GM23338 (cell line): ENCODE measurements at regions not wholly inside any gene's neighbourhood (a gene's known extent, or its start where the extent isn't known, plus 50 kb on each side); places are given as distances from the start of the nearest gene placed in this dataset.

Experiments
- ATAC-seq: fragments of 200-7000 bp; cut with Tn5 transposase; 3 replicates; pipeline ENCODE4 v1.9.1; 2020
- DNase-seq: peaks from one replicate; pipeline ENCODE4 v3.0.0-alpha.2; 2015; ENCODE audit warnings: low spot score
- H2AFZ ChIP-seq: fragments of 200-600 bp; sonication (generic); 2 replicates; pipeline ENCODE4 v1.8.0; 2016; ENCODE audit warnings: antibody characterized with exemption, mild to moderate bottlenecking, moderate library complexity
- H3F3A ChIP-seq: fragments of 200-600 bp; sonication (generic); replicated peaks from 2 replicates; pipeline ENCODE4 v1.8.0; 2017; ENCODE audit warnings: antibody characterized with exemption, mixed run types, low read depth
- H3K27ac ChIP-seq: fragments of 200-600 bp; sonication (generic); 2 replicates; pipeline ENCODE4 v1.6.1; 2016; ENCODE audit warnings: low read depth
- H3K27me3 ChIP-seq: fragments of 200-600 bp; sonication (generic); 2 replicates; pipeline ENCODE4 v1.8.0; 2016; ENCODE audit warnings: mild to moderate bottlenecking, mixed run types, moderate library complexity; ENCODE audit not compliant: insufficient read depth
- H3K36me3 ChIP-seq: fragments of 200-600 bp; sonication (generic); 2 replicates; pipeline ENCODE4 v1.8.0; 2016; ENCODE audit warnings: mild to moderate bottlenecking; ENCODE audit not compliant: insufficient read depth
- H3K4me1 ChIP-seq: fragments of 200-600 bp; sonication (generic); 2 replicates; pipeline ENCODE4 v1.8.0; 2016; ENCODE audit warnings: mild to moderate bottlenecking, moderate library complexity; ENCODE audit not compliant: insufficient read depth
- H3K4me2 ChIP-seq: fragments of 200-600 bp; sonication (generic); 2 replicates; pipeline ENCODE4 v1.7.1; 2017; ENCODE audit warnings: mixed run types
- H3K4me3 ChIP-seq: fragments of 200-600 bp; sonication (generic); 2 replicates; pipeline ENCODE4 v1.6.1; 2016; ENCODE audit warnings: mixed run types
- H3K79me2 ChIP-seq: fragments of 200-600 bp; sonication (generic); replicated peaks from 2 replicates; pipeline ENCODE4 v1.8.0; 2017; ENCODE audit warnings: mild to moderate bottlenecking; ENCODE audit not compliant: insufficient read depth
- H3K9me2 ChIP-seq: fragments of 200-600 bp; sonication (generic); 2 replicates; pipeline ENCODE4 v1.8.0; 2017; ENCODE audit not compliant: insufficient read depth
- H4K20me1 ChIP-seq: fragments of 200-600 bp; sonication (generic); replicated peaks from 2 replicates; pipeline ENCODE4 v1.8.0; 2017; ENCODE audit warnings: mild to moderate bottlenecking; ENCODE audit not compliant: insufficient read depth
- H3K27ac Mint-ChIP-seq: 2 replicates; pipeline ENCODE4 v1.8.0; 2020; ENCODE audit warnings: inconsistent platforms, mild to moderate bottlenecking, moderate library complexity, mixed read lengths
- H3K27me3 Mint-ChIP-seq: 3 replicates; pipeline ENCODE4 v1.8.0; 2022; ENCODE audit warnings: low read depth, mild to moderate bottlenecking, moderate library complexity, mixed read lengths, inconsistent platforms; ENCODE audit not compliant: insufficient read depth, poor library complexity
- H3K36me3 Mint-ChIP-seq: 3 replicates; pipeline ENCODE4 v1.8.0; 2021; ENCODE audit warnings: low read depth, mild to moderate bottlenecking, inconsistent platforms, moderate library complexity, mixed read lengths
- H3K4me1 Mint-ChIP-seq: 3 replicates; pipeline ENCODE4 v1.8.0; 2020; ENCODE audit warnings: mild to moderate bottlenecking, inconsistent platforms, mixed read lengths
- H3K4me3 Mint-ChIP-seq: 3 replicates; pipeline ENCODE4 v1.8.0; 2021; ENCODE audit warnings: moderate library complexity, mild to moderate bottlenecking, inconsistent platforms, mixed read lengths
- H3K9me3 Mint-ChIP-seq: 3 replicates; pipeline ENCODE4 v1.8.0; 2020; ENCODE audit warnings: moderate library complexity, mild to moderate bottlenecking, inconsistent platforms, mixed read lengths
- CREB1 ChIP-seq: fragments of 250-450 bp; sonication (Bioruptor Pico); IDR thresholded peaks from 2 replicates; pipeline ENCODE4 v1.5.0; 2020; ENCODE audit warnings: low read depth, mild to moderate bottlenecking, moderate library complexity
- EZH2 ChIP-seq: fragments of 200-600 bp; sonication (generic); IDR thresholded peaks from one replicate; pipeline ENCODE4 v1.8.0; 2017; ENCODE audit warnings: antibody characterized with exemption, mild to moderate bottlenecking, low read depth; ENCODE audit not compliant: unreplicated experiment
- EZH2phosphoT487 ChIP-seq: fragments of 200-600 bp; sonication (generic); IDR thresholded peaks from one replicate; pipeline ENCODE4 v1.8.1; 2018; ENCODE audit warnings: antibody characterized with exemption; ENCODE audit not compliant: unreplicated experiment
- JUNB ChIP-seq: IDR thresholded peaks from one replicate; pipeline ENCODE4 v1.6.1; 2016; ENCODE audit warnings: antibody characterized with exemption; ENCODE audit not compliant: unreplicated experiment
- NANOG ChIP-seq: IDR thresholded peaks from 2 replicates; pipeline ENCODE4 v1.6.1; 2016; ENCODE audit warnings: antibody characterized with exemption, borderline replicate concordance
- POLR2AphosphoS5 ChIP-seq: IDR thresholded peaks from 2 replicates; pipeline ENCODE4 v1.6.1; 2016; ENCODE audit warnings: antibody characterized with exemption, low read depth
- STAT1 ChIP-seq: IDR thresholded peaks from one replicate; pipeline ENCODE4 v1.6.1; 2016; ENCODE audit warnings: antibody characterized with exemption; ENCODE audit not compliant: unreplicated experiment
- ZNF114 ChIP-seq: fragments of 250-450 bp; sonication (Bioruptor Pico); IDR thresholded peaks from 2 replicates; pipeline ENCODE4 v1.5.0; 2020; ENCODE audit warnings: mild to moderate bottlenecking, moderate library complexity
- ZNF331 ChIP-seq: fragments of 250-450 bp; sonication (Bioruptor Pico); IDR thresholded peaks from 2 replicates; pipeline ENCODE4 v1.5.0; 2020; ENCODE audit warnings: low read depth, mild to moderate bottlenecking, moderate library complexity
- TF ChIP-seq, protein P1 (sequence below): fragments of 250-450 bp; sonication (Bioruptor Pico); IDR thresholded peaks from 2 replicates; pipeline ENCODE4 v1.5.0; 2020; ENCODE audit warnings: mild to moderate bottlenecking, moderate library complexity
- TF ChIP-seq, protein P2 (sequence below), 2 experiments: fragments of 200-600 bp in 1 of 2; sonication (generic) in 1 of 2; conservative IDR thresholded peaks; 2 replicates each; pipeline versions ENCODE4 v1.5.1 to v1.6.1; 2016 to 2017; ENCODE audit warnings: antibody characterized with exemption in 2 of 2, low read depth in 2 of 2, mild to moderate bottlenecking in 2 of 2, moderate library complexity in 1 of 2
- TF ChIP-seq, protein P3 (sequence below): IDR thresholded peaks from 2 replicates; pipeline ENCODE4 v1.6.1; 2016; ENCODE audit warnings: antibody characterized with exemption

DNA sequence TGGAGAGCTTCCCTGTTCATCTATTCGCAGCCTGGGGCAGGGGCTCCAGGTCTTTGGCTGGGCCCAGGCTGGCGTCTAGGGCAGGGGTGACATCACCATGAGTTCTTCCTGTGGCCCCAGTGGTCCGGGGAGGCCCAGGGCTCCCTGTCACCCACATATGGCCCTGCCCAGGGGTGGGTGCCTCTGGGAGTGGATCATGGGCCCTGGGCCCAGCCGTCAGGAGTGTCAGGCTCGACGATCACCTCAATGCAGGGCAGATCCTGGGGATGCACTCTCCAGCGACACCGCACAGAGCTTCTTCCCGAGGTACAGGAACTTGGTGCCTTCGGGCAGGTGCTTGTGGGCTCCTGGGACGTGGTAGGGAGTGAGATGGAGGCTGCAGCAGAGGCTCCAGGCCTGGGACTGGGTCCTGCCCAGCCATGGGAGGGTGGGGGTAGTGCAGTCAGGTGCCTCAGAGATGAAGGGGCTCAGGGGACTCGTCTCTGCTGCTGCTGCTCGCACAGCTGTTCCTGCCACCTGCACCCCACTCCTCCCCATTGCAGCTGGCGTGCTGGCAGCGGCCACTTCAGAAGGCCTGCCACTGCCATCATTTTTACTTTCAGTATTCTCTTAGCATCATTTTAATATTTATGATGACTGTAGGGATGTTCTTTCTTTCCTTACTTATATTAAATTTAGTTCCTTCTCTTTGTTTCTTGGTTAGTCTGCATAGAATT, 196.0 kb upstream of the VRK2 start:
- DNase-seq: no peak
- H4K20me1 ChIP-seq: no peaks in the 10 kb centered on the region
- TF ChIP-seq, protein P1, sequence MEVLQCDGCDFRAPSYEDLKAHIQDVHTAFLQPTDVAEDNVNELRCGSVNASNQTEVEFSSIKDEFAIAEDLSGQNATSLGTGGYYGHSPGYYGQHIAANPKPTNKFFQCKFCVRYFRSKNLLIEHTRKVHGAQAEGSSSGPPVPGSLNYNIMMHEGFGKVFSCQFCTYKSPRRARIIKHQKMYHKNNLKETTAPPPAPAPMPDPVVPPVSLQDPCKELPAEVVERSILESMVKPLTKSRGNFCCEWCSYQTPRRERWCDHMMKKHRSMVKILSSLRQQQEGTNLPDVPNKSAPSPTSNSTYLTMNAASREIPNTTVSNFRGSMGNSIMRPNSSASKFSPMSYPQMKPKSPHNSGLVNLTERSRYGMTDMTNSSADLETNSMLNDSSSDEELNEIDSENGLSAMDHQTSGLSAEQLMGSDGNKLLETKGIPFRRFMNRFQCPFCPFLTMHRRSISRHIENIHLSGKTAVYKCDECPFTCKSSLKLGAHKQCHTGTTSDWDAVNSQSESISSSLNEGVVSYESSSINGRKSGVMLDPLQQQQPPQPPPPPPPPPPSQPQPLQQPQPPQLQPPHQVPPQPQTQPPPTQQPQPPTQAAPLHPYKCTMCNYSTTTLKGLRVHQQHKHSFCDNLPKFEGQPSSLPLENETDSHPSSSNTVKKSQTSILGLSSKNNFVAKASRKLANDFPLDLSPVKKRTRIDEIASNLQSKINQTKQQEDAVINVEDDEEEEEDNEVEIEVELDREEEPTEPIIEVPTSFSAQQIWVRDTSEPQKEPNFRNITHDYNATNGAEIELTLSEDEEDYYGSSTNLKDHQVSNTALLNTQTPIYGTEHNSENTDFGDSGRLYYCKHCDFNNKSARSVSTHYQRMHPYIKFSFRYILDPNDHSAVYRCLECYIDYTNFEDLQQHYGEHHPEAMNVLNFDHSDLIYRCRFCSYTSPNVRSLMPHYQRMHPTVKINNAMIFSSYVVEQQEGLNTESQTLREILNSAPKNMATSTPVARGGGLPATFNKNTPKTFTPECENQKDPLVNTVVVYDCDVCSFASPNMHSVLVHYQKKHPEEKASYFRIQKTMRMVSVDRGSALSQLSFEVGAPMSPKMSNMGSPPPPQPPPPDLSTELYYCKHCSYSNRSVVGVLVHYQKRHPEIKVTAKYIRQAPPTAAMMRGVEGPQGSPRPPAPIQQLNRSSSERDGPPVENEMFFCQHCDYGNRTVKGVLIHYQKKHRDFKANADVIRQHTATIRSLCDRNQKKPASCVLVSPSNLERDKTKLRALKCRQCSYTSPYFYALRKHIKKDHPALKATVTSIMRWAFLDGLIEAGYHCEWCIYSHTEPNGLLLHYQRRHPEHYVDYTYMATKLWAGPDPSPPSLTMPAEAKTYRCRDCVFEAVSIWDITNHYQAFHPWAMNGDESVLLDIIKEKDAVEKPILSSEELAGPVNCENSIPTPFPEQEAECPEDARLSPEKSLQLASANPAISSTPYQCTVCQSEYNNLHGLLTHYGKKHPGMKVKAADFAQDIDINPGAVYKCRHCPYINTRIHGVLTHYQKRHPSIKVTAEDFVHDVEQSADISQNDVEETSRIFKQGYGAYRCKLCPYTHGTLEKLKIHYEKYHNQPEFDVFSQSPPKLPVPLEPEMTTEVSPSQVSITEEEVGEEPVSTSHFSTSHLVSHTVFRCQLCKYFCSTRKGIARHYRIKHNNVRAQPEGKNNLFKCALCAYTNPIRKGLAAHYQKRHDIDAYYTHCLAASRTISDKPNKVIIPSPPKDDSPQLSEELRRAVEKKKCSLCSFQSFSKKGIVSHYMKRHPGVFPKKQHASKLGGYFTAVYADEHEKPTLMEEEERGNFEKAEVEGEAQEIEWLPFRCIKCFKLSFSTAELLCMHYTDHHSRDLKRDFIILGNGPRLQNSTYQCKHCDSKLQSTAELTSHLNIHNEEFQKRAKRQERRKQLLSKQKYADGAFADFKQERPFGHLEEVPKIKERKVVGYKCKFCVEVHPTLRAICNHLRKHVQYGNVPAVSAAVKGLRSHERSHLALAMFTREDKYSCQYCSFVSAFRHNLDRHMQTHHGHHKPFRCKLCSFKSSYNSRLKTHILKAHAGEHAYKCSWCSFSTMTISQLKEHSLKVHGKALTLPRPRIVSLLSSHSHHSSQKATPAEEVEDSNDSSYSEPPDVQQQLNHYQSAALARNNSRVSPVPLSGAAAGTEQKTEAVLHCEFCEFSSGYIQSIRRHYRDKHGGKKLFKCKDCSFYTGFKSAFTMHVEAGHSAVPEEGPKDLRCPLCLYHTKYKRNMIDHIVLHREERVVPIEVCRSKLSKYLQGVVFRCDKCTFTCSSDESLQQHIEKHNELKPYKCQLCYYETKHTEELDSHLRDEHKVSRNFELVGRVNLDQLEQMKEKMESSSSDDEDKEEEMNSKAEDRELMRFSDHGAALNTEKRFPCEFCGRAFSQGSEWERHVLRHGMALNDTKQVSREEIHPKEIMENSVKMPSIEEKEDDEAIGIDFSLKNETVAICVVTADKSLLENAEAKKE (CRISPR knock-in tag): no peak
- TF ChIP-seq CREB1 (CRISPR knock-in tag): no peak
- no peak for TF ChIP-seq EZH2
- TF ChIP-seq NANOG: no peak
- TF ChIP-seq, protein P2, sequence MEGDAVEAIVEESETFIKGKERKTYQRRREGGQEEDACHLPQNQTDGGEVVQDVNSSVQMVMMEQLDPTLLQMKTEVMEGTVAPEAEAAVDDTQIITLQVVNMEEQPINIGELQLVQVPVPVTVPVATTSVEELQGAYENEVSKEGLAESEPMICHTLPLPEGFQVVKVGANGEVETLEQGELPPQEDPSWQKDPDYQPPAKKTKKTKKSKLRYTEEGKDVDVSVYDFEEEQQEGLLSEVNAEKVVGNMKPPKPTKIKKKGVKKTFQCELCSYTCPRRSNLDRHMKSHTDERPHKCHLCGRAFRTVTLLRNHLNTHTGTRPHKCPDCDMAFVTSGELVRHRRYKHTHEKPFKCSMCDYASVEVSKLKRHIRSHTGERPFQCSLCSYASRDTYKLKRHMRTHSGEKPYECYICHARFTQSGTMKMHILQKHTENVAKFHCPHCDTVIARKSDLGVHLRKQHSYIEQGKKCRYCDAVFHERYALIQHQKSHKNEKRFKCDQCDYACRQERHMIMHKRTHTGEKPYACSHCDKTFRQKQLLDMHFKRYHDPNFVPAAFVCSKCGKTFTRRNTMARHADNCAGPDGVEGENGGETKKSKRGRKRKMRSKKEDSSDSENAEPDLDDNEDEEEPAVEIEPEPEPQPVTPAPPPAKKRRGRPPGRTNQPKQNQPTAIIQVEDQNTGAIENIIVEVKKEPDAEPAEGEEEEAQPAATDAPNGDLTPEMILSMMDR (conservative IDR thresholded peaks at IDR 0.05; ENCODE audit: low read depth in 2 of 2): no peak
- no peak for TF ChIP-seq ZNF114
- TF ChIP-seq STAT1: no peak
- TF ChIP-seq, protein P3, sequence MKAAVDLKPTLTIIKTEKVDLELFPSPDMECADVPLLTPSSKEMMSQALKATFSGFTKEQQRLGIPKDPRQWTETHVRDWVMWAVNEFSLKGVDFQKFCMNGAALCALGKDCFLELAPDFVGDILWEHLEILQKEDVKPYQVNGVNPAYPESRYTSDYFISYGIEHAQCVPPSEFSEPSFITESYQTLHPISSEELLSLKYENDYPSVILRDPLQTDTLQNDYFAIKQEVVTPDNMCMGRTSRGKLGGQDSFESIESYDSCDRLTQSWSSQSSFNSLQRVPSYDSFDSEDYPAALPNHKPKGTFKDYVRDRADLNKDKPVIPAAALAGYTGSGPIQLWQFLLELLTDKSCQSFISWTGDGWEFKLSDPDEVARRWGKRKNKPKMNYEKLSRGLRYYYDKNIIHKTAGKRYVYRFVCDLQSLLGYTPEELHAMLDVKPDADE: no peak
- TF ChIP-seq ZNF331 (CRISPR knock-in tag): no peak
- TF ChIP-seq JUNB: no peak
- TF ChIP-seq EZH2phosphoT487: no peak
- TF ChIP-seq POLR2AphosphoS5: no peak
- H3K79me2 ChIP-seq: no peaks in the 10 kb centered on the region
- no peaks in the 10 kb centered on the region for H3K27me3 ChIP-seq
- Mint-ChIP-seq H3K4me3 (no peak overlapping the region), H3K9me3 (no peaks in the 10 kb centered on the region; the same call in 1 of the 3 replicates), H3K36me3 (peaks cover 4% of the 10 kb centered on the region; the same call in 1 of the 3 replicates), H3K27me3 (peaks cover 6% of the 10 kb centered on the region), H3K4me1 (no peaks in the 10 kb centered on the region), H3K27ac (no peak overlapping the region)
- no peak overlapping the region for H3K4me2 ChIP-seq
- no peak for ATAC-seq
- H2AFZ ChIP-seq: no peak overlapping the region
- H3K36me3 ChIP-seq: no peaks in the 10 kb centered on the region
- no peak overlapping the region for H3K4me3 ChIP-seq
- H3K27ac ChIP-seq: no peak overlapping the region
- H3K9me2 ChIP-seq: no peaks in the 10 kb centered on the region
- H3F3A ChIP-seq: no peaks in the 10 kb centered on the region
- no peaks in the 10 kb centered on the region for H3K4me1 ChIP-seq
